Heart left ventricle (tissue), 13 donors: ENCODE measurements at regions not wholly inside any gene's neighbourhood (a gene's known extent, or its start where the extent isn't known, plus 50 kb on each side); places are given as distances from the start of the nearest gene placed in this dataset.

Experiments
- CTCF ChIP-seq, 12 donors: fragments of 200-600 bp; sonication (generic) in 4 of 12; IDR thresholded peaks; one replicate each; pipeline versions ENCODE4 v1.5.0 to v1.8.0; 2018 to 2022; ENCODE audit warnings: antibody characterized with exemption in 12 of 12, mild to moderate bottlenecking in 5 of 12
- POLR2A ChIP-seq, 2 donors: fragments of 450-650 bp; IDR thresholded peaks; one replicate each; pipeline ENCODE4 v1.6.1; 2017; ENCODE audit warnings: antibody characterized with exemption in 2 of 2, mild to moderate bottlenecking in 2 of 2, moderate library complexity in 2 of 2
- donor health status: ischemic (EF 13 %, LVEDD 7.1; RV severe dilation, severe dysfunction).
- donor health status: DM: no; HTN: yes; CAD: no.
- donor health status: DM: no; HTN: no; CAD: no.
- donor health status: ischemic (EF 25% LVEDD 6.9; RV normal size, moderate dysfunction).
- donor health status: ischemic (EF 25% LVEDD 5.7; RV mildly dilated, moderate dysfunction).
- donor health status: ischemic (EF 35%, LVEDD 5.7; RV mildly dilated, moderate dysfunction).
- donor health status: nonischemic (EF 11% LVEDD 7.7; RV severe dilation, severe dysfunction).
- donor health status: DM: yes; HTN: yes; CAD: no.
- donor health status: PGD.
- donor health status: ischemic (EF 29% LVEDD 5.4; RV normal size, mild dysfunction).
- donor health status: nonischemic (EF 23%, LVEDD 6.1; RV moderate dilation, normal function).

- TF ChIP-seq CTCF (IDR thresholded peaks at IDR 0.05) (no peak), POLR2A (IDR thresholded peaks at IDR 0.05) (no peak)
Observed at GRCh38 chrX:134746410-134746785, 50.6 kb downstream of the PABIR2 start.
